K562 (cell line): ENCODE measurements at regions not wholly inside any gene's neighbourhood (a gene's known extent, or its start where the extent isn't known, plus 50 kb on each side); places are given as distances from the start of the nearest gene placed in this dataset.

Experiments
- ELF1 ChIP-seq: fragments of 200-800 bp; sonication (Bioruptor generic); IDR thresholded peaks from 2 replicates; pipeline ENCODE4 v1.6.1; 2016; ENCODE audit warnings: missing genetic modification characterization, missing compliant biosample characterization
- FIP1L1 ChIP-seq: fragments of 200-400 bp; formaldehyde crosslinking; IDR thresholded peaks from 2 replicates; pipeline ENCODE4 v1.6.1; 2018; ENCODE audit warnings: mild to moderate bottlenecking, low read depth, low read length; ENCODE audit not compliant: poor library complexity, severe bottlenecking
- FOS ChIP-seq: IDR thresholded peaks from 3 replicates; pipeline ENCODE4 v1.6.1; 2011; ENCODE audit not compliant: insufficient read length; ENCODE audit errors: extremely low read depth
- KLF6 ChIP-seq: fragments of 250-450 bp; sonication (Bioruptor Pico); IDR thresholded peaks from 2 replicates; pipeline ENCODE4 v1.4.0; 2020; ENCODE audit warnings: mild to moderate bottlenecking, moderate library complexity, borderline replicate concordance
- MYC ChIP-seq, 2 experiments: fragments of 250-450 bp in 1 of 2; sonication (Bioruptor Pico) in 1 of 2; IDR thresholded peaks; 2 replicates each; pipeline versions ENCODE4 v1.5.1 to v1.6.1; 2012 to 2021; ENCODE audit warnings: low read depth in 2 of 2, borderline replicate concordance in 1 of 2, improper control_type of control experiment in 1 of 2, low read length in 1 of 2, mild to moderate bottlenecking in 1 of 2, moderate library complexity in 1 of 2
- POLR2A ChIP-seq: fragments of 450-650 bp; conservative IDR thresholded peaks from 2 replicates; pipeline ENCODE4 v1.6.1; 2016
- ZBTB7A ChIP-seq: IDR thresholded peaks from 2 replicates; pipeline ENCODE4 v1.6.1; 2011; ENCODE audit warnings: low read depth, mild to moderate bottlenecking, low read length, moderate library complexity, borderline replicate concordance; ENCODE audit not compliant: control insufficient read depth
- ZNF239 ChIP-seq: fragments of 250-450 bp; sonication (Bioruptor Pico); IDR thresholded peaks from 2 replicates; pipeline ENCODE4 v1.4.0; 2020; ENCODE audit warnings: mild to moderate bottlenecking
- TF ChIP-seq, protein P1 (sequence below): sonication (generic); formaldehyde crosslinking; IDR thresholded peaks from 2 replicates; pipeline ENCODE4 v1.8.1; 2023; ENCODE audit warnings: mild to moderate bottlenecking, missing genetic modification reagents
- TF ChIP-seq, protein P2 (sequence below), 3 experiments: IDR thresholded peaks in 2 of 3; conservative IDR thresholded peaks in 1 of 3; 2 replicates each; pipeline ENCODE4 v1.5.1; 2011 to 2012; ENCODE audit warnings: low read length in 3 of 3, mild to moderate bottlenecking in 3 of 3, control low read depth in 2 of 3, improper control_type of control experiment in 1 of 3, inconsistent platforms in 1 of 3, low read depth in 1 of 3, mixed read lengths in 1 of 3, moderate library complexity in 1 of 3; ENCODE audit not compliant: insufficient read depth in 2 of 3
- TF ChIP-seq, protein P3 (sequence below): fragments of 450-650 bp; formaldehyde crosslinking; IDR thresholded peaks from 2 replicates; pipeline ENCODE4 v1.4.0; 2022; ENCODE audit warnings: missing genetic modification characterization
- TF ChIP-seq, protein P4 (sequence below): fragments of 250-450 bp; sonication (Bioruptor Pico); IDR thresholded peaks from 2 replicates; pipeline ENCODE4 v1.5.1; 2021; ENCODE audit warnings: mild to moderate bottlenecking

DNA sequence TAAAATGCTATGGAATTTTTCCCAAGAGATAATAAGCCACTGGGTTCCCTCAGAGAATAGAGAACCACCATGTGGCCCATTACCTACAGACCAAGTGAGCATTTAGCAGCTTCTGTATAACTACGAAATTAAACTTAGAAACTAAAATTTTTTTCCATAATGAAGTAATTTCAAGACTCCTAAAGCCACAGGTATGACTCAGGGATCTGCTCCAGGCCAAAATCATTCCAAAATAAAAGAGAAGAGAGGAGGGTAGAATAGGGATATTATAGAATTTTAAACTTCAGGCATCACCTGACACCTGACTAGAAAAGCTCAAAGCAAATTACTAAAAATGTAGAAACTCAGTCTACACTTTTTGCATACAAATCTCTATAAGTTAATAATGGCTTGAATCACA lies 108.9 kb upstream of the DST start:
- TF ChIP-seq, protein P1, sequence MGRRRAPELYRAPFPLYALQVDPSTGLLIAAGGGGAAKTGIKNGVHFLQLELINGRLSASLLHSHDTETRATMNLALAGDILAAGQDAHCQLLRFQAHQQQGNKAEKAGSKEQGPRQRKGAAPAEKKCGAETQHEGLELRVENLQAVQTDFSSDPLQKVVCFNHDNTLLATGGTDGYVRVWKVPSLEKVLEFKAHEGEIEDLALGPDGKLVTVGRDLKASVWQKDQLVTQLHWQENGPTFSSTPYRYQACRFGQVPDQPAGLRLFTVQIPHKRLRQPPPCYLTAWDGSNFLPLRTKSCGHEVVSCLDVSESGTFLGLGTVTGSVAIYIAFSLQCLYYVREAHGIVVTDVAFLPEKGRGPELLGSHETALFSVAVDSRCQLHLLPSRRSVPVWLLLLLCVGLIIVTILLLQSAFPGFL (CRISPR knock-in tag): no peak
- TF ChIP-seq FOS (no peak), ELF1 (no peak), POLR2A (no peak), ZNF239 (CRISPR knock-in tag) (no peak), ZBTB7A (no peak), MYC (IDR thresholded peaks at IDR 0.05; ENCODE audit: low read depth, low read length) (no peak), MYC (CRISPR knock-in tag; IDR thresholded peaks at IDR 0.05; ENCODE audit: borderline replicate concordance, low read depth) (no peak), KLF6 (CRISPR knock-in tag) (no peak), FIP1L1 (no peak)
- TF ChIP-seq, protein P2, sequence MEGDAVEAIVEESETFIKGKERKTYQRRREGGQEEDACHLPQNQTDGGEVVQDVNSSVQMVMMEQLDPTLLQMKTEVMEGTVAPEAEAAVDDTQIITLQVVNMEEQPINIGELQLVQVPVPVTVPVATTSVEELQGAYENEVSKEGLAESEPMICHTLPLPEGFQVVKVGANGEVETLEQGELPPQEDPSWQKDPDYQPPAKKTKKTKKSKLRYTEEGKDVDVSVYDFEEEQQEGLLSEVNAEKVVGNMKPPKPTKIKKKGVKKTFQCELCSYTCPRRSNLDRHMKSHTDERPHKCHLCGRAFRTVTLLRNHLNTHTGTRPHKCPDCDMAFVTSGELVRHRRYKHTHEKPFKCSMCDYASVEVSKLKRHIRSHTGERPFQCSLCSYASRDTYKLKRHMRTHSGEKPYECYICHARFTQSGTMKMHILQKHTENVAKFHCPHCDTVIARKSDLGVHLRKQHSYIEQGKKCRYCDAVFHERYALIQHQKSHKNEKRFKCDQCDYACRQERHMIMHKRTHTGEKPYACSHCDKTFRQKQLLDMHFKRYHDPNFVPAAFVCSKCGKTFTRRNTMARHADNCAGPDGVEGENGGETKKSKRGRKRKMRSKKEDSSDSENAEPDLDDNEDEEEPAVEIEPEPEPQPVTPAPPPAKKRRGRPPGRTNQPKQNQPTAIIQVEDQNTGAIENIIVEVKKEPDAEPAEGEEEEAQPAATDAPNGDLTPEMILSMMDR (IDR thresholded peaks at IDR 0.05 in 2 of 3, conservative IDR thresholded peaks at IDR 0.05 in 1 of 3; ENCODE audit: insufficient read depth in 2 of 3, low read depth in 1 of 3, low read length in 3 of 3): no peak
- TF ChIP-seq, protein P3, sequence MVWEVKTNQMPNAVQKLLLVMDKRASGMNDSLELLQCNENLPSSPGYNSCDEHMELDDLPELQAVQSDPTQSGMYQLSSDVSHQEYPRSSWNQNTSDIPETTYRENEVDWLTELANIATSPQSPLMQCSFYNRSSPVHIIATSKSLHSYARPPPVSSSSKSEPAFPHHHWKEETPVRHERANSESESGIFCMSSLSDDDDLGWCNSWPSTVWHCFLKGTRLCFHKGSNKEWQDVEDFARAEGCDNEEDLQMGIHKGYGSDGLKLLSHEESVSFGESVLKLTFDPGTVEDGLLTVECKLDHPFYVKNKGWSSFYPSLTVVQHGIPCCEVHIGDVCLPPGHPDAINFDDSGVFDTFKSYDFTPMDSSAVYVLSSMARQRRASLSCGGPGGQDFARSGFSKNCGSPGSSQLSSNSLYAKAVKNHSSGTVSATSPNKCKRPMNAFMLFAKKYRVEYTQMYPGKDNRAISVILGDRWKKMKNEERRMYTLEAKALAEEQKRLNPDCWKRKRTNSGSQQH: no peak
- TF ChIP-seq, protein P4, sequence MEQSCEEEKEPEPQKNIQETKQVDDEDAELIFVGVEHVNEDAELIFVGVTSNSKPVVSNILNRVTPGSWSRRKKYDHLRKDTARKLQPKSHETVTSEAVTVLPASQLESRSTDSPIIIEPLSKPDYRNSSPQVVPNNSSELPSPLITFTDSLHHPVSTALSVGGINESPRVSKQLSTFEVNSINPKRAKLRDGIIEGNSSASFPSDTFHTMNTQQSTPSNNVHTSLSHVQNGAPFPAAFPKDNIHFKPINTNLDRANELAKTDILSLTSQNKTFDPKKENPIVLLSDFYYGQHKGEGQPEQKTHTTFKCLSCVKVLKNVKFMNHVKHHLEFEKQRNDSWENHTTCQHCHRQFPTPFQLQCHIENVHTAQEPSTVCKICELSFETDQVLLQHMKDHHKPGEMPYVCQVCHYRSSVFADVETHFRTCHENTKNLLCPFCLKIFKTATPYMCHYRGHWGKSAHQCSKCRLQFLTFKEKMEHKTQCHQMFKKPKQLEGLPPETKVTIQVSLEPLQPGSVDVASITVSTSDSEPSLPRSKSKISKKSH (CRISPR knock-in tag): no peak
